Skeletal muscle tissue (tissue), 3 donors: ENCODE measurements at regions not wholly inside any gene's neighbourhood (a gene's known extent, or its start where the extent isn't known, plus 50 kb on each side); places are given as distances from the start of the nearest gene placed in this dataset.

Experiments used
- H3K27ac ChIP-seq: one replicate; pipeline ENCODE4 v1.7.0; 2013; ENCODE audit warnings: mild to moderate bottlenecking, low read depth, low read length, inconsistent platforms
- H3K27me3 ChIP-seq, 3 donors: one replicate each; pipeline ENCODE4 v1.7.0; 2013; ENCODE audit warnings: low read length in 3 of 3; ENCODE audit not compliant: control insufficient read depth in 3 of 3, insufficient read depth in 3 of 3
- H3K36me3 ChIP-seq, 3 donors: one replicate each; pipeline ENCODE4 v1.7.0; 2013; ENCODE audit warnings: low read length in 3 of 3; ENCODE audit not compliant: control insufficient read depth in 3 of 3, insufficient read depth in 3 of 3
- H3K4me1 ChIP-seq, 3 donors: one replicate each; pipeline ENCODE4 v1.7.0; 2013; ENCODE audit warnings: low read length in 3 of 3, mild to moderate bottlenecking in 3 of 3; ENCODE audit not compliant: control insufficient read depth in 3 of 3, insufficient read depth in 3 of 3
- H3K4me3 ChIP-seq, 3 donors: one replicate each; pipeline ENCODE4 v1.7.0; 2013; ENCODE audit warnings: low read length in 3 of 3
- H3K9ac ChIP-seq, 3 donors: one replicate each; pipeline ENCODE4 v1.7.0; 2013; ENCODE audit warnings: low read length in 3 of 3, mild to moderate bottlenecking in 3 of 3, moderate library complexity in 2 of 3, low read depth in 1 of 3
- H3K9me3 ChIP-seq, 3 donors: one replicate each; pipeline ENCODE4 v1.7.0; 2013; ENCODE audit warnings: low read length in 3 of 3; ENCODE audit not compliant: control insufficient read depth in 3 of 3
- donor health status: Osteomylitis.

DNA sequence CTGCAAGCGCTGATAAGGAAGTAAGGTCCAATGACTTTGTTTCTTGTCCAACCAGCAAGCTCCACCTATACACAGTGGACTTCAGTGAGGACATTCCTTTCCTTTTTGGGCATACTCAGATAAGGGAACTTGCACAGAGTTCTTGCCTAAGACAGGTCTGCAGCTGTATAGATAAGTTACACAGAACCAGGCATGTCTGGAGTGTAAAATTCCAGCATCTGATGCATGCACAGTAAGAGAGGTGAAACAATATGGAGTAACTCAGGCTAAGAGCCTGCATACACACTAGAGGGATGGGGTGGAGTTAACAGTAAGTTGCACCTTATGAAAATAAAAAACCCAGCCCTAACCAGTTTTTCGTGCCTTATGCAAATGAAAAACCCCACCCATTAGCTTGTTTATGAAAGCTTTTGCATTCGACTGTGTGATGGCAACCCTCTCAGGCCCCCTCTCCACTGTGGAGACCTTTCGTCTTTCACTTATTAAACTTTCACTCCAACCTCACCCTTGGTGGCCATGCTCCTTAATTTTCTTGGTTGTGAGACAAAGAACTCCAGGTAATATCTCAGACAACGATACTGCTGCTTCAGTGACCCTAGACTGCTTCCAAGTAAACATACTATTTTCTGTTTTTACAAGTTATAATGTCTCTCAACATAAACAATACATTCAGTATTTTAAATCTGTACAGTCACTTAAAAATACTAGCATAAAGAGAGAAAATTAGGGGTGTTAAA, 2859.0 kb upstream of the PCDH20 start:
- Histone ChIP-seq H3K27me3 (no peaks in the 10 kb centered on the region), H3K9ac (no peak overlapping the region), H3K4me3 (no peak overlapping the region), H3K36me3 (no peaks in the 10 kb centered on the region), H3K27ac (no peak overlapping the region), H3K9me3 (peaks cover 0 to 7% (median 0%) of the 10 kb centered on the region in 3 donors), H3K4me1 (no peaks in the 10 kb centered on the region)

DNA sequence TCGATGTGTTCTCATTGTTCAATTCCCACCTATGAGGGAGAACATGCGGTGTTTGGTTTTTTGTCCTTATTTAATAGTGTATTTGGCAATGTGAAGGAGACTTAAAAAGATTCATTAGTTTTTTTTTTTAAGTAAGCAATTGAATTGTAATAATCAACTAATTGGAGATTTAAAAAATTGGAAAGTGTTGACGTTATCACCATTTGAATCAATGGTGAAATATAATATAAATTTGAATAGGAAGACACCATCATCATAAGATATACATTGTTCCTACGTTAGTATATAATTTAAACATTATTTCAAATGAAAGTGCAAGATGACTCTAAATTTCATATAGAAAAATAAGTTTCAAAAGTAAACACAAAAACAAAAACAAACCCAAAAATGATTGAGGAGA, 2858.1 kb upstream of the PCDH20 start:
- H3K9ac ChIP-seq: no peak overlapping the region
- no peaks in the 10 kb centered on the region for H3K27me3 ChIP-seq
- H3K36me3 ChIP-seq: no peaks in the 10 kb centered on the region
- no peak overlapping the region for H3K4me3 ChIP-seq
- H3K9me3 ChIP-seq: peaks cover 0 to 7% (median 0%) of the 10 kb centered on the region in 3 donors
- no peak overlapping the region for H3K27ac ChIP-seq
- no peaks in the 10 kb centered on the region for H3K4me1 ChIP-seq

DNA sequence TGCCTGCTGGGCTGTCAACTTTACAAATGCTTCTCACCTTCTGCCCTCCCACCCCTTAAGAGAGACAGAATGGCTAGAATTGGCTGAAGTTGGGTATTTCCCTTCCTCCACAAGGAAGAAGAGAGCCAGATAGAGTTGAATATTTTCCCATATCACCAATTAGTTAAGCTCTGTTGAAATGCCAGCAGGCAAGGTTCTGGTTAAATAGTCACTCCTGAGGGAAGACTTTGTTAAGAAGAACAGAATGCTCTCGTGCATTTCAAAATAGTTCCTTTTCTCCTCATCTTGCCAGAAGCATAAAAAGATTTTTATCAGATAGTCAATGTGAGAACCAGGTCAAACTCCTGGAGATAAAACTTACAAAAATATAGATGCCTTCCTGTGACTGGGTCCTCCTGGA, 2857.0 kb upstream of the PCDH20 start:
- Histone ChIP-seq H3K4me3 (no peak overlapping the region), H3K27me3 (no peaks in the 10 kb centered on the region), H3K9ac (no peak overlapping the region), H3K36me3 (no peaks in the 10 kb centered on the region), H3K4me1 (no peaks in the 10 kb centered on the region), H3K27ac (no peak overlapping the region), H3K9me3 (peaks cover 0 to 7% (median 0%) of the 10 kb centered on the region in 3 donors)

DNA sequence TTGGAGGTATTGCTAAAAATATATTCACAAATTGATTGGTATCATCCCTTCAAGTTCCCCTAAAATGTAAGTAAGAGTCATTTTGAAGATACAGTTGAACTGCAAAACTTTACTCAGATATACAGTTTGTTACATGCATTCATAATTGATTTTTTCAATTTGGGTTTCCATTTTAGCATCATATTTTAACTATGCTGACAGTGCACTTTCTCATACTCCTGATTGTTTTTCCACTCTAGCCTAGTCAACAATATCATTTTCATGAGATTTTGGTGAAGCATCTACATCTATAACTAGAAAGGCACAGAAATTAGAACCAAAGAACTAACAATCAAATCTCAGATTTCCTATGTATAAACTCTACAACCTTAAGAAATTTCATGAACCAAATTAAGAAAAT, 2850.4 kb upstream of the PCDH20 start:
- H3K9me3 ChIP-seq: peaks cover 0 to 3% (median 0%) of the 10 kb centered on the region in 3 donors
- no peaks in the 10 kb centered on the region for H3K4me1 ChIP-seq
- H3K4me3 ChIP-seq: no peak overlapping the region
- H3K9ac ChIP-seq: no peak overlapping the region
- no peaks in the 10 kb centered on the region for H3K36me3 ChIP-seq
- no peak overlapping the region for H3K27ac ChIP-seq
- H3K27me3 ChIP-seq: no peaks in the 10 kb centered on the region

DNA sequence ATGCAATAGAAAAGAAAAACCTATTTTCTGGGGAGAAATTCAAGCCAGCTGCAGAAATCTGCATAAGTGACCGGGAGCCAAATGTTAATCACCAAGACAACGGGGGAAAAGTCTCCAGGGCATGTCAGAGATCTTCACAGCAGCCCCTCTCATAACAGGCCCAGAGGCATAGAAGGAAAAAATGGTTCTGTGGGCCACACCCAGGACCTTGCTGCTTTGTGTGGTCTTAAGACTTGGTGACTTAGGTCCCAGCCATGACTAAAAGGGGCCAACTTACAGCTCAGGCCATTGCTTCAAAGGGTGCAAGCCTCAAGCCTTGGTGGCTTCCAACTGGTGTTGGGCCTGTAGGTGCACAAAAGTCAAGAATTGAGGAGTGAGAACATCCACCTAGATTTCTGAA, 2847.6 kb upstream of the PCDH20 start:
- no peak overlapping the region for H3K4me3 ChIP-seq
- no peaks in the 10 kb centered on the region for H3K27me3 ChIP-seq
- no peaks in the 10 kb centered on the region for H3K36me3 ChIP-seq
- H3K4me1 ChIP-seq: no peaks in the 10 kb centered on the region
- no peak overlapping the region for H3K9ac ChIP-seq
- H3K27ac ChIP-seq: no peak overlapping the region
- H3K9me3 ChIP-seq: peaks cover 0 to 3% (median 0%) of the 10 kb centered on the region in 3 donors

DNA sequence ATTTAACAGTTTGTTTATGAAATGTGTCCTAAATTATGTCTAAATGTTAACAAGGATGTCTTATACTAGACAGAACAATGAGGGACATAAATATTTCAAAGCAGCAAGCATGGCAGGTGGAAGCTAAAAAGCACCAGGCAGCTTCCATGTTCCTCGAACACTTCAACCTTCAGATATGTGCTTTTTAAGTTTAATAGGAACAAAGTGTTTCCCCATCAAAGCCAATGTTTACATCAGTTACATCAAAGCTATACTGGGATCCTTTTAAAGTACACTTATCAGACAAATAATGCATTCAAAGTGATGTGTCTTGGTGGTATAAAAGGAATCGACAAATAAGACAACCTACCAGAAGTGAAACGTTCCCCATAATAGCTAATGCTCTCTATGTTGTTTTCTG, 2841.1 kb upstream of the PCDH20 start:
- no peak overlapping the region for H3K4me3 ChIP-seq
- H3K27me3 ChIP-seq: no peaks in the 10 kb centered on the region

DNA sequence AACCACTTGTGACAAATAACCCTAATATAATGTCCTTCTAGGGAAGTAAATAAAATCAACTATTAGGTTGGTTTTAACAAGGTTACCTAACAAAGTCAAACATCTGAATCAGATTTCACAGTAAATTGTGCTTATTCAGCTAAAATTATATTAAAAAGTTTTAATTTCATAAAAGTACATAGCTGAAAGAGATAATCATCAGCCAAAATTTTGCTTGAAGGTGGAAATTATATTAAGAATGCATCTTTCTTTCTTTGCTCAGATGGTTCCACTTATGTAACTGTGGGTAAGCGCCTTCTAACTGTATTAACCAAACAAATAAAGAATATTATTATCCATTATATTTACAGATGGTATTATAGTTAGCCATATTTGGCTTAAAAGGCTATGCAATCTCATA, 2840.3 kb upstream of the PCDH20 start:
- no peaks in the 10 kb centered on the region for H3K36me3 ChIP-seq

More for the DNA sequence above, 2841.1 kb upstream of the PCDH20 start:
- Histone ChIP-seq H3K4me1 (no peaks in the 10 kb centered on the region), H3K9ac (no peak overlapping the region), H3K36me3 (no peaks in the 10 kb centered on the region), H3K9me3 (no peaks in the 10 kb centered on the region), H3K27ac (no peak overlapping the region)

DNA sequence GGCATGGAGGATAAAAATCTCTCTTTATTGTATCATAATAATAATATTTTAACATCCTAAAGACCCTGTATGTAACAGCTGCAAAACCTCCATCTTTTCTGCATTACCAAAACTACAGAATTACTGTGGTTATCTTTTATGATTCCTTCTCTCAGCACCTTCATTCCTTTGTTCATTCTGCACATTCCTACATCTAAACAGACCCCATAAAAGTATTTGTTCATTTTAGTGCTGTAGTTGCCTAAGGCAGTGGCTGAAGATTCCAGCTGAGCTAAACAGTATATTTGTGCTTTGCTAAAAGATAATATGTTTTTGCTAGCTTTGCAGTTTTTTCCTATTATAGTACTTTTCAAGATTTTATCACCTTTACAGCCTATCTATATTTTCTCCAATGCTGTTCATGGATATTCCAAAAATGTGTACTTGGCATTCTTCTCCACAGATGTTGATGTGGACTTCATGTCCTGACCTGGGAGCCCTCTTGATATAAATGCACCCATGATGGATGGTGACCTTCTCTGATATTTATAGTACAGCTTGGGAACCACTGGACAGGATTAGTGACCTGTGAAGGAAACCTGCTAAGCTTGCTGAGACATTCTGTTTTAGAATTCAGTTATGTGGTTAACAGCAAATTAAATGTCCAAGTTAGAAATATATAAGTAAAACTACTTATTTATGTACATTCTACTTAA, 2832.9 kb upstream of the PCDH20 start:
- Histone ChIP-seq H3K27me3 (no peaks in the 10 kb centered on the region), H3K36me3 (no peaks in the 10 kb centered on the region), H3K4me3 (no peak overlapping the region), H3K4me1 (no peaks in the 10 kb centered on the region), H3K27ac (no peak overlapping the region), H3K9ac (no peak overlapping the region), H3K9me3 (no peaks in the 10 kb centered on the region)

More for the DNA sequence above, 2840.3 kb upstream of the PCDH20 start:
- no peak overlapping the region for H3K4me3 ChIP-seq
- H3K4me1 ChIP-seq: no peaks in the 10 kb centered on the region
- H3K9ac ChIP-seq: no peak overlapping the region
- H3K27ac ChIP-seq: no peak overlapping the region
- no peaks in the 10 kb centered on the region for H3K27me3 ChIP-seq
- no peaks in the 10 kb centered on the region for H3K9me3 ChIP-seq

DNA sequence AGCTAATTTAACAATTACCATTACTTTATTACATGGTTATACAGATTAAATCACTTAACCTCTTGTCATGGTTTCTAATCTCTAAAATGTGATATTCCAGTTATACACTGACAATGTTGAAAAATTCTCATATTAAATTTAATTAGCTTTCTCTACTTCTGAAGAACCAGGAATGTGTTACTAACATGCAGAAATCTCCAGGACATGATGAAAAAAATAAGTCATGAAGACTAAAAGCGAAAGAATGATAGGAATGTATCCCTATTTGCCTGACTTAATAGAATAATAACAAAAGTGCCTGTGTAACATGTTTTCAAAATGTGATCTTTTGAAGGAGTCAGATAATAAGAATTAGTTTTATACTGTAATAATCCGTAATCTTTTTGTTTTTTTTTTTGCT, 2823.7 kb upstream of the PCDH20 start:
- Histone ChIP-seq H3K9ac (no peak overlapping the region), H3K27me3 (no peaks in the 10 kb centered on the region), H3K36me3 (no peaks in the 10 kb centered on the region), H3K4me1 (no peaks in the 10 kb centered on the region), H3K4me3 (no peak overlapping the region), H3K9me3 (no peaks in the 10 kb centered on the region), H3K27ac (no peak overlapping the region)

DNA sequence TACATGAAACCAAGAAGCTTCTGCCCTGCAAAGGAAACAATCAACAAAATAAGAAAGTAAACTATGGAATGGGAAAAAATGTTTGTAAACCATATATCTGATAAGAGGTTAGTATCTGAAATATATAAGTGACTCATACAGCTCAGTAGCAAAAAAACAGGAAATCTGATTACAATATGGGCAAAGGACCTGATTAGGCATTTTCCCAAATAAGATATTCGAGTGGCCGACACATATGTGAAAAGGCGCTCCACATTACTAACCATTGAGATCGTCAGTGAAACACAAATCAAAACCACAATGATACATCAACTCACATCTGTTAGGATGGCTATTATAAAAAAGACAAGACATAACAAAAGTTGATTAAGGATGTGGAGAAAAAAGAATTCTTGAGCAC, 2818.6 kb upstream of the PCDH20 start:
- Histone ChIP-seq H3K9ac (no peak overlapping the region), H3K4me1 (no peaks in the 10 kb centered on the region), H3K36me3 (no peaks in the 10 kb centered on the region), H3K27me3 (no peaks in the 10 kb centered on the region), H3K4me3 (no peak overlapping the region), H3K9me3 (no peaks in the 10 kb centered on the region), H3K27ac (no peak overlapping the region)
